ENCODE measurements at regions not wholly inside any gene's neighbourhood (a gene's known extent, or its start where the extent isn't known, plus 50 kb on each side); places are given as distances from the start of the nearest gene placed in this dataset.

DNA sequence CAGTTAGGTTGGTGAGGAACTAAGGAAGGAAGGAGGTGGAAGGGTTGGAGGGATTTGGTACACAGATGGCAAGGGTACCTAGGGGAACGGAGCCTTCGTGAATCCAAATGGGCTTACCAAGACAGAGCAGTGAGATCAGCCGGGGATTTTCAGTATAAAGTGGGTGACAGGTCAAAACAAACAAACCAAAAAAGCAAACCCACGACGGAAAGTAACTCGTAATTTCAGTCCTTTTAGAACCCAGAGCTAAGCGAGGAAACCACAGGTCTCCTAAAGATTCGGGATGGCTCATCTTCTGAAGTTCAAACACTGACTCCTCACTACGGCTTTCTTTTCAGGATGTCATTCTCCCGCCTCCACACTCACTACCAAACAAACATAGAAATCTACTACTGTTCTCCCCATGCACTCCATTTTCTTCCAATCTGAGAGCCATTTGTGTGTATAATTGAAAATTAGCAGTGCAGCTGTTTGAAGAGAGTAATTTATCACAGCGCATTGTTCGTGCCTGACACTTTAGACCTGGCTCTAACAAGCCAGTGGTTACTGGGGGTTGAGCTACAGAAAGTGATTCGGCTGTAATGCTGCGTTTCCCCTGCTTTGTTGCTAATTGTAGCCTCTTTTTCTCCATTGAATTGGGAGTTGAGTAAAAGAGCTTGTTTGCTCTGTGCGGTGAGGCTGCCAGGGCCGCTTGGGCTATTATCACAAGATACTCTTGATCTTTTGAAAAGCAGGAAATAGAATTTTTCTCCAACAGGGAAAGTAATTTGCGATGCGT lies 64.7 kb upstream of the CCDC39 start:
- Mint-ChIP-seq H3K4me1 (ENCODE audit: unreplicated experiment) (no peaks in the 10 kb centered on the region), H3K9me3 (ENCODE audit: unreplicated experiment) (no peaks in the 10 kb centered on the region)
- DNase-seq (ENCODE audit: extremely low spot score, unreplicated experiment) = no peak

DNA sequence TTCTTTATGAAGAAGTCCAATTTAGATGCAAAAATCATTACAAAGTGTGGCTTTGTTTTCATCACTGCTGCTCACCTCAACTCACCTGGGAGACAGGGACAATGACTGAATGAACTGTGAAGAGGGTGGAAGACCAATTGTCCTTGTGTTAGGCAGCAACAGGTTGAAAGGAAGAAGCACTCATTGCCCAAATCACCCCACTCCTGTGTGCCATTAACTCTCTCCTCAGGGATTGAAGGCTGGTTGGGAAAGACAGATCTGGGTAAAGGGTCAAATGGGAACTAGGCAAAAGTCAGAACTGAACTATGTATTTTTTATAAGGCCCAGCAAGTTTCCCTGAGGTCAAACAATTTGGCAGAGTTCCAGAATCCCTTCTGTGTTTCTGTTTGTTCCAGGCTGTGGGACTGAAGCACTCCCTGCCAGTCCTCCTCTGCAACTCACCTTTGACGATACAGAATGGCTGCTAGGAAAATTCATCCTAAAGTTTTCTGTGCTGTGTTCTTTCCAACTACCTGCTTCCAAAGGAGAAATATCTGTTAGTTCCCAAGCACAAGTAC lies 68.6 kb upstream of the CCDC39 start:
- TF ChIP-seq, protein P1, sequence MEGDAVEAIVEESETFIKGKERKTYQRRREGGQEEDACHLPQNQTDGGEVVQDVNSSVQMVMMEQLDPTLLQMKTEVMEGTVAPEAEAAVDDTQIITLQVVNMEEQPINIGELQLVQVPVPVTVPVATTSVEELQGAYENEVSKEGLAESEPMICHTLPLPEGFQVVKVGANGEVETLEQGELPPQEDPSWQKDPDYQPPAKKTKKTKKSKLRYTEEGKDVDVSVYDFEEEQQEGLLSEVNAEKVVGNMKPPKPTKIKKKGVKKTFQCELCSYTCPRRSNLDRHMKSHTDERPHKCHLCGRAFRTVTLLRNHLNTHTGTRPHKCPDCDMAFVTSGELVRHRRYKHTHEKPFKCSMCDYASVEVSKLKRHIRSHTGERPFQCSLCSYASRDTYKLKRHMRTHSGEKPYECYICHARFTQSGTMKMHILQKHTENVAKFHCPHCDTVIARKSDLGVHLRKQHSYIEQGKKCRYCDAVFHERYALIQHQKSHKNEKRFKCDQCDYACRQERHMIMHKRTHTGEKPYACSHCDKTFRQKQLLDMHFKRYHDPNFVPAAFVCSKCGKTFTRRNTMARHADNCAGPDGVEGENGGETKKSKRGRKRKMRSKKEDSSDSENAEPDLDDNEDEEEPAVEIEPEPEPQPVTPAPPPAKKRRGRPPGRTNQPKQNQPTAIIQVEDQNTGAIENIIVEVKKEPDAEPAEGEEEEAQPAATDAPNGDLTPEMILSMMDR (IDR thresholded peaks at IDR 0.05) = no peak
- H3K4me1 Mint-ChIP-seq (ENCODE audit: unreplicated experiment) = no peaks in the 10 kb centered on the region
- no peaks in the 10 kb centered on the region for H3K36me3 Mint-ChIP-seq (ENCODE audit: unreplicated experiment)
- H3K4me3 Mint-ChIP-seq (ENCODE audit: unreplicated experiment) = no peak overlapping the region
- no peaks in the 10 kb centered on the region for H3K9me3 Mint-ChIP-seq (ENCODE audit: unreplicated experiment)
- no peak overlapping the region for H3K27ac Mint-ChIP-seq (ENCODE audit: unreplicated experiment)
- no peak for DNase-seq (ENCODE audit: extremely low spot score, unreplicated experiment)
- H3K27me3 Mint-ChIP-seq (ENCODE audit: unreplicated experiment) = no peaks in the 10 kb centered on the region

More for the DNA sequence above, 64.7 kb upstream of the CCDC39 start:
- H3K27ac Mint-ChIP-seq (ENCODE audit: unreplicated experiment) = no peak overlapping the region
- no peaks in the 10 kb centered on the region for H3K27me3 Mint-ChIP-seq (ENCODE audit: unreplicated experiment)
- TF ChIP-seq, protein P1 (IDR thresholded peaks at IDR 0.05) = no peak
- no peaks in the 10 kb centered on the region for H3K36me3 Mint-ChIP-seq (ENCODE audit: unreplicated experiment)
- H3K4me3 Mint-ChIP-seq (ENCODE audit: unreplicated experiment) = no peak overlapping the region

DNA sequence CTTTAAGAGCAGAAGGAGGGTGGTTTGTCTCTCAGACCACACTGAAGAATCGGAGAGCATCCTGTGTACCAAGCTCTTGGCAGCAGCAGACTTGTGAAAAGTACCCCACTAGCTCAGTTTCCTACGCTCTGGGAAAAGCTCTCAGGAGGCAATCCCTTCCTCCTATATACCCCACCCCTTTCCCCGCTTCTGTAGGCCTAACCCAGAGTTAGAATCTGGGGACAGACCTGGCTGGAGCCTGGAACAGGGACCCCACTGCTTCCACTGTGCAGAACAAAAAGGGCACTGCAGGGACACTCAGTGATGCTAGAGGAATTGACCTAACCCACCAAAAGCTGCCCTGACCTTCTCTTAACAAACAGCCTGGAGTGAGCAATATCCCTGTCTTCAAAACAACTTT lies 70.0 kb upstream of the CCDC39 start:
- TF ChIP-seq, protein P1 (IDR thresholded peaks at IDR 0.05) = no peak
- H3K27me3 Mint-ChIP-seq (ENCODE audit: unreplicated experiment) = no peaks in the 10 kb centered on the region
- no peaks in the 10 kb centered on the region for H3K9me3 Mint-ChIP-seq (ENCODE audit: unreplicated experiment)
- H3K4me3 Mint-ChIP-seq (ENCODE audit: unreplicated experiment) = no peak overlapping the region
- H3K4me1 Mint-ChIP-seq (ENCODE audit: unreplicated experiment) = no peaks in the 10 kb centered on the region
- DNase-seq (ENCODE audit: extremely low spot score, unreplicated experiment) = no peak
- H3K36me3 Mint-ChIP-seq (ENCODE audit: unreplicated experiment) = no peaks in the 10 kb centered on the region
- no peak overlapping the region for H3K27ac Mint-ChIP-seq (ENCODE audit: unreplicated experiment)

DNA sequence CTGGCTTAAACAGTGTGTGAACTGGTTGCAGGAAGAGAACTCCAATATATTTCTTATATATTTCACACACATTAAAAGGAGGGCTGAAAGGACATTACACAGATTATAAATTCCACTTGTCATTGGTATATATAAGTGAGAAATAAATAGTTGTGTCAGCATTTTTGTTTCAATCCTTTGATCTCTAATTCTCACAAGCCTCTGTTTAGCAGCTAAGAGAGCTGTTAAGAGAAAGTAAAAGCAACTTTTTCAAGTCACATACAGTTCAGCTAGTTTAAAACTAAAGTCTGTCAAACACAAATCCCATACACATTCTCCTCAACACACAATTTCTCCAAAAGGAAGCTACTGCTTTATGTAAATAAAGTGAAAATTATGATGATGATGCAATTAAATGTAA lies 70.5 kb upstream of the CCDC39 start:
- no peaks in the 10 kb centered on the region for H3K9me3 Mint-ChIP-seq (ENCODE audit: unreplicated experiment)

DNA sequence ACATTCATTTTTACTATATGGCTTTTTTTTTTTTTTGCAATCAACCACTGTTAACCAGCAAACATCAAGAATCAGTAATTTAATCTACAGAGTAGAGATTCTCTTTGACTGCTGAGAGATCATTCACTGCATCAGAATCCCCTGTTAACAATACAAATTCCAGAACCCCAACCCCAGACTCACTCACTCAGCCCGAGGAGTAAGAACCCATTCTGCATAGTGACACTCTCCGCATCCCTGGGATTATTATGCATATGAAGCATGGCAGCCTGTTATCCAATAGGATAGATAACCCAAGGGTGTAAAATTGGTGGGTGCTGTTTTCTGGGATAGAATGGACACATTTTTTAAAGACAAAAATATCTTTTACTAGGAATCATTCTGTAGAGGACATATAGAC lies 76.3 kb upstream of the CCDC39 start:
- H3K4me1 Mint-ChIP-seq (ENCODE audit: unreplicated experiment) = no peaks in the 10 kb centered on the region
- DNase-seq (ENCODE audit: extremely low spot score, unreplicated experiment) = no peak
- TF ChIP-seq, protein P1 (IDR thresholded peaks at IDR 0.05) = no peak
- H3K9me3 Mint-ChIP-seq (ENCODE audit: unreplicated experiment) = peaks cover 3% of the 10 kb centered on the region
- H3K36me3 Mint-ChIP-seq (ENCODE audit: unreplicated experiment) = no peaks in the 10 kb centered on the region
- H3K4me3 Mint-ChIP-seq (ENCODE audit: unreplicated experiment) = no peak overlapping the region
- no peaks in the 10 kb centered on the region for H3K27me3 Mint-ChIP-seq (ENCODE audit: unreplicated experiment)
- H3K27ac Mint-ChIP-seq (ENCODE audit: unreplicated experiment) = no peak overlapping the region

More for the DNA sequence above, 70.5 kb upstream of the CCDC39 start:
- no peak overlapping the region for H3K4me3 Mint-ChIP-seq (ENCODE audit: unreplicated experiment)
- H3K27ac Mint-ChIP-seq (ENCODE audit: unreplicated experiment) = no peak overlapping the region
- no peaks in the 10 kb centered on the region for H3K27me3 Mint-ChIP-seq (ENCODE audit: unreplicated experiment)
- DNase-seq (ENCODE audit: extremely low spot score, unreplicated experiment) = no peak
- H3K4me1 Mint-ChIP-seq (ENCODE audit: unreplicated experiment) = no peaks in the 10 kb centered on the region
- TF ChIP-seq, protein P1 (IDR thresholded peaks at IDR 0.05) = no peak
- no peaks in the 10 kb centered on the region for H3K36me3 Mint-ChIP-seq (ENCODE audit: unreplicated experiment)

Measured in osteocyte (in vitro differentiated cells).